ENCODE measurements at regions not wholly inside any gene's neighbourhood (a gene's known extent, or its start where the extent isn't known, plus 50 kb on each side); places are given as distances from the start of the nearest gene placed in this dataset.

GRCh38 chr10:109741712-109742111, 181.6 kb downstream of the XPNPEP1 start:
- CTCF ChIA-PET = no interaction called here
- H4K91ac ChIP-seq (ENCODE audit: insufficient read depth, low read depth, low read length) = no peak overlapping the region
- no peak overlapping the region for H2AK5ac ChIP-seq (ENCODE audit: low read depth, low read length)
- H2AFZ ChIP-seq (replicated peaks; ENCODE audit: low read length, poor library complexity) = no peak overlapping the region
- no peak overlapping the region for H2BK5ac ChIP-seq (ENCODE audit: low read depth, low read length, poor library complexity, severe bottlenecking)
- H3K18ac ChIP-seq (ENCODE audit: low read depth, low read length) = no peak overlapping the region
- no peak overlapping the region for H2AK9ac ChIP-seq (replicated peaks; ENCODE audit: low read depth, low read length, poor library complexity)
- no peaks in the 10 kb centered on the region for H4K20me1 ChIP-seq (ENCODE audit: insufficient read depth, low read length)
- H3K4me3 ChIP-seq (ENCODE audit: insufficient read depth, low read depth, low read length) = no peak overlapping the region
- no peaks in the 10 kb centered on the region for H3K9me3 ChIP-seq (ENCODE audit: control insufficient read depth, insufficient read depth, low read length)
- no peak overlapping the region for H3K56ac ChIP-seq (ENCODE audit: extremely low read depth, insufficient read depth, low read length)
- no peaks in the 10 kb centered on the region for H3K27me3 ChIP-seq (ENCODE audit: control insufficient read depth, insufficient read depth, low read length)
- in situ Hi-C loops (cut with MboI; ENCODE audit: low sequenced_read_pairs) = no loop called here
- POLR2A ChIA-PET (ENCODE audit: unreplicated experiment) = no interaction called here
- H3K27ac ChIP-seq (ENCODE audit: insufficient read depth, low read length) = no peak overlapping the region
- H3K79me1 ChIP-seq (ENCODE audit: low read depth in 1 of 2, low read length in 2 of 2) = no peaks in the 10 kb centered on the region
- no peak for TF ChIP-seq MAZ (IDR thresholded peaks at IDR 0.05; ENCODE audit: borderline replicate concordance, low read depth, low read length)
- TF ChIP-seq CEBPB (IDR thresholded peaks at IDR 0.05; ENCODE audit: low read depth, low read length) = no peak
- no peak for TF ChIP-seq CHD1 (IDR thresholded peaks at IDR 0.05; ENCODE audit: low read depth, low read length)
- no peak for TF ChIP-seq NFE2L2 (IDR thresholded peaks at IDR 0.05; ENCODE audit: low read depth, low read length)
- H3K14ac ChIP-seq (replicated peaks; ENCODE audit: low read depth, low read length) = no peak overlapping the region
- H4K5ac ChIP-seq (ENCODE audit: low read depth, low read length) = no peak overlapping the region
- H3K4me1 ChIP-seq (ENCODE audit: control insufficient read depth, insufficient read depth, low read length) = no peaks in the 10 kb centered on the region
- dilution Hi-C loops (cut with HindIII; ENCODE audit: low sequenced_read_pairs, unreplicated experiment) = no loop called here
- H3K9me1 ChIP-seq (ENCODE audit: insufficient read depth, low read length) = no peaks in the 10 kb centered on the region
- ATAC-seq (ENCODE audit: low read depth) (no peak), DNase-seq (no peak)
- no peak overlapping the region for H3K23ac ChIP-seq (ENCODE audit: low read depth, low read length)
- no CpG with 5 or more reads among the region's 2 CpGs for WGBS, 2 experiments (ENCODE audit: extremely low coverage in 2 of 2, insufficient read length in 1 of 2)
- no peak overlapping the region for H3K9ac ChIP-seq (ENCODE audit: low read depth, low read length)
- BruUV-seq (replicated peaks) = no TSS peak
- intact Hi-C loops (cut with micrococcal nuclease) = no loop called here
- H3K36me3 ChIP-seq (ENCODE audit: control insufficient read depth, insufficient read depth, low read length) = no peaks in the 10 kb centered on the region
- H2BK15ac ChIP-seq (ENCODE audit: low read depth, low read length) = no peak overlapping the region
- H3K4ac ChIP-seq (ENCODE audit: low read depth, low read length) = no peak overlapping the region
- no peak overlapping the region for H4K8ac ChIP-seq (ENCODE audit: low read depth in 2 of 2, low read length in 2 of 2)
- no peak overlapping the region for H3K4me2 ChIP-seq (ENCODE audit: low read depth, low read length)
- no peak overlapping the region for H2BK20ac ChIP-seq (ENCODE audit: low read depth, low read length)
- no peak overlapping the region for H2BK120ac ChIP-seq (ENCODE audit: low read depth, low read length)

Measured in IMR-90 (cell line).